Glutamatergic neuron (in vitro differentiated cells): ENCODE measurements at regions not wholly inside any gene's neighbourhood (a gene's known extent, or its start where the extent isn't known, plus 50 kb on each side); places are given as distances from the start of the nearest gene placed in this dataset.

Experiments
- DNase-seq: peaks from one replicate; pipeline ENCODE4 v3.0.0; 2022
- H3K27ac Mint-ChIP-seq: one replicate; pipeline ENCODE4 v1.8.0; 2020; ENCODE audit warnings: mild to moderate bottlenecking, mixed read lengths, inconsistent platforms; ENCODE audit not compliant: unreplicated experiment
- H3K27me3 Mint-ChIP-seq: one replicate; pipeline ENCODE4 v1.8.0; 2020; ENCODE audit warnings: mild to moderate bottlenecking, moderate library complexity, mixed read lengths, inconsistent platforms; ENCODE audit not compliant: unreplicated experiment
- H3K36me3 Mint-ChIP-seq: one replicate; pipeline ENCODE4 v1.8.0; 2020; ENCODE audit warnings: mild to moderate bottlenecking, mixed read lengths, inconsistent platforms; ENCODE audit not compliant: unreplicated experiment
- H3K4me1 Mint-ChIP-seq: one replicate; pipeline ENCODE4 v1.8.0; 2020; ENCODE audit warnings: mild to moderate bottlenecking, low read depth, mixed read lengths, inconsistent platforms; ENCODE audit not compliant: unreplicated experiment
- H3K4me3 Mint-ChIP-seq: one replicate; pipeline ENCODE4 v1.8.0; 2020; ENCODE audit warnings: mild to moderate bottlenecking, mixed read lengths, inconsistent platforms; ENCODE audit not compliant: unreplicated experiment
- H3K9me3 Mint-ChIP-seq: one replicate; pipeline ENCODE4 v1.8.0; 2020; ENCODE audit warnings: mild to moderate bottlenecking, moderate library complexity, mixed read lengths, inconsistent platforms; ENCODE audit not compliant: unreplicated experiment
- CTCF ChIP-seq: fragments of 200-600 bp; sonication (generic); IDR thresholded peaks from one replicate; pipeline ENCODE4 v1.5.0; 2021; ENCODE audit not compliant: partially characterized antibody, unreplicated experiment

DNA sequence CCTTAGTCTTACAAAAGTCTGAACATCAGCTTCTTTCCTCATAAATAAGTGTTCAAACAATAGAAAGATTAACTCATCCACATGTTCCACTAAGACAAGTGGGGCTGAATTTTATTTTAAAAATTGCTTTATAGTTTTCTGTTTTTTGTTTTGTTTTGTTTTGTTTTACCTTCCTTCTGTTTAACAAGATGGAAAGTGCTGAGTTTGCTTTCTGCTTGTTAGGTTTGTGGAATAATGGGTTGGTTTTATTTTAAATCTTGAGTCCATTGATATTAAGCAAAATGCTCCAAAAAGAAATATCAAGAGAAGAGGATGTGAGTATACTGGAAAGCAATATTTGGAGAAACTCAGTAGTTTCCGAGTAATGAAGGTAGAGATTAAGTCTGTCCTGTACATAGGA lies 458.7 kb downstream of the FAT4 start:
- no peak for TF ChIP-seq CTCF
- no peak for DNase-seq
- Mint-ChIP-seq H3K27ac (no peak overlapping the region), H3K27me3 (no peaks in the 10 kb centered on the region), H3K4me3 (no peak overlapping the region), H3K9me3 (peaks cover 10% of the 10 kb centered on the region), H3K4me1 (no peaks in the 10 kb centered on the region), H3K36me3 (peaks cover 31% of the 10 kb centered on the region)

DNA sequence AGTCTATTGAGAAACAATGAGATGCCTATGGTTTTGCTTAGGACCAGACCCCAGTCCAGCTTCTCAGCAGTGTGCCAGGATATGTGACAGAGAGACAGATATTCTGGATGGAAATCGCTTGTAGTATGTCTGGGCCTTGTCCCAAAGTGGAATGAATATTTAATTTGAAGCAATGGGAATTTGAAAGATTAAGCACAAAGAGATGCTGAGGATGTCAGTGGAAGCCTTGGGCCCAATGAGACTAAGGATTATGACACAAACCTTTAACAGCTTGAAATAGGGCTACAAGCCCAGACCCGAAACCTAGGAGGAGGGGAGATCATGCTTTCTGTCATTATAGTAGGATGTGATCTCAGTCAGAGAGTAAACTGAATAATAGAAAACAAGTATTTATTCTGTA lies 459.2 kb downstream of the FAT4 start:
- Mint-ChIP-seq H3K27me3 (no peaks in the 10 kb centered on the region), H3K27ac (no peak overlapping the region), H3K4me3 (no peak overlapping the region), H3K4me1 (no peaks in the 10 kb centered on the region), H3K36me3 (peaks cover 31% of the 10 kb centered on the region), H3K9me3 (peaks cover 11% of the 10 kb centered on the region)
- TF ChIP-seq CTCF = no peak
- no peak for DNase-seq

GRCh38 chr4:125776146-125776545 lies 461.4 kb downstream of the FAT4 start:
- Mint-ChIP-seq H3K36me3 (peaks cover 31% of the 10 kb centered on the region), H3K4me1 (no peaks in the 10 kb centered on the region), H3K27ac (no peak overlapping the region)

GRCh38 chr4:125780164-125780563 lies 465.4 kb downstream of the FAT4 start:
- TF ChIP-seq CTCF = no peak
- H3K27me3 Mint-ChIP-seq = no peaks in the 10 kb centered on the region
- H3K4me1 Mint-ChIP-seq = peaks cover 8% of the 10 kb centered on the region
- DNase-seq = no peak
- peaks cover 11% of the 10 kb centered on the region for H3K9me3 Mint-ChIP-seq
- H3K36me3 Mint-ChIP-seq = peaks cover 21% of the 10 kb centered on the region
- H3K4me3 Mint-ChIP-seq = no peak overlapping the region
- H3K27ac Mint-ChIP-seq = no peak overlapping the region

More at GRCh38 chr4:125776146-125776545, 461.4 kb downstream of the FAT4 start:
- Mint-ChIP-seq H3K27me3 (no peaks in the 10 kb centered on the region), H3K4me3 (no peak overlapping the region), H3K9me3 (peaks cover 11% of the 10 kb centered on the region)
- no peak for DNase-seq
- no peak for TF ChIP-seq CTCF

- H3K36me3 Mint-ChIP-seq = peaks cover 16% of the 10 kb centered on the region
- H3K27me3 Mint-ChIP-seq = no peaks in the 10 kb centered on the region
- peaks cover 10% of the 10 kb centered on the region for H3K9me3 Mint-ChIP-seq
These were observed 466.0 kb downstream of the FAT4 start for GRCh38 chr4:125780747-125781146.

More at GRCh38 chr4:125780747-125781146, 466.0 kb downstream of the FAT4 start:
- Mint-ChIP-seq H3K27ac (no peak overlapping the region), H3K4me3 (no peak overlapping the region), H3K4me1 (peaks cover 8% of the 10 kb centered on the region)
- TF ChIP-seq CTCF = no peak
- no peak for DNase-seq
